BLaER1 (cell line): ENCODE measurements at regions not wholly inside any gene's neighbourhood (a gene's known extent, or its start where the extent isn't known, plus 50 kb on each side); places are given as distances from the start of the nearest gene placed in this dataset.

Source experiments
- H3K27ac ChIP-seq: shearing (Covaris generic); formaldehyde crosslinking; 2 replicates; pipeline ENCODE4 v1.8.1; 2022
- H3K27me3 ChIP-seq: shearing (Covaris generic); formaldehyde crosslinking; 2 replicates; pipeline ENCODE4 v1.8.1; 2022
- H3K36me3 ChIP-seq: shearing (Covaris generic); formaldehyde crosslinking; 2 replicates; pipeline ENCODE4 v1.8.1; 2022
- H3K4me1 ChIP-seq: shearing (Covaris generic); formaldehyde crosslinking; 2 replicates; pipeline ENCODE4 v1.8.1; 2022
- H3K4me2 ChIP-seq: shearing (Covaris generic); formaldehyde crosslinking; 2 replicates; pipeline ENCODE4 v1.8.1; 2022
- H3K4me3 ChIP-seq: shearing (Covaris generic); formaldehyde crosslinking; 2 replicates; pipeline ENCODE4 v1.8.1; 2022
- H3K9ac ChIP-seq: shearing (Covaris generic); formaldehyde crosslinking; 2 replicates; pipeline ENCODE4 v1.8.1; 2022
- H3K9me3 ChIP-seq: shearing (Covaris generic); formaldehyde crosslinking; 2 replicates; pipeline ENCODE4 v1.8.1; 2022
- H4K20me1 ChIP-seq: shearing (Covaris generic); formaldehyde crosslinking; 2 replicates; pipeline ENCODE4 v1.8.1; 2022
- Cebpa-rat ChIP-seq: shearing (Covaris generic); IDR thresholded peaks from 2 replicates; pipeline ENCODE4 v1.8.1; 2022

DNA sequence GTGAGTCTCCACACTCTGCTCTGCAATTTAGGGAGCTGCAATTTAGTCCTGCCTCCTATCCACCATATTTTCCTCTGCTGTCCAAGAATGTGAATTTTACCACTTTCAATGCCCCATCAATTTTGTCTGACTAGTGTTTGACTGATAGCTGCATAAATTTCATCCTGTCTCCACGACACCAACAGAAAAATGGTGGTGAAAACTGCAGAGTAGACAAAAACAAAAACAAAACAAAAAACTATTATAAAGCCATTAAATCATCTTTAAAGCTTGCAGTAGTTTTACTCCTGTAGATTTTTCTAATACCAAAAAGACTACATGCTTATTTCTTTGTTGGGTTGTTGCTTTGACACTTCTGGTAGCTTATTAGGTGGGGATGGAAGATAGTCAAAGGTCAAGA is 322.0 kb downstream of the PAX1 start:
- Histone ChIP-seq H3K4me3 (no peak overlapping the region), H3K9ac (no peak overlapping the region), H4K20me1 (no peaks in the 10 kb centered on the region), H3K27ac (no peak overlapping the region), H3K27me3 (no peaks in the 10 kb centered on the region), H3K4me1 (0 out of 2 replicates have a peak, but pooled peaks cover 5% of the 10 kb centered on the region), H3K36me3 (no peaks in the 10 kb centered on the region), H3K9me3 (peaks cover 9% of the 10 kb centered on the region; the same call in 1 of the 2 replicates), H3K4me2 (no peak overlapping the region)
- TF ChIP-seq Cebpa-rat = no peak

DNA sequence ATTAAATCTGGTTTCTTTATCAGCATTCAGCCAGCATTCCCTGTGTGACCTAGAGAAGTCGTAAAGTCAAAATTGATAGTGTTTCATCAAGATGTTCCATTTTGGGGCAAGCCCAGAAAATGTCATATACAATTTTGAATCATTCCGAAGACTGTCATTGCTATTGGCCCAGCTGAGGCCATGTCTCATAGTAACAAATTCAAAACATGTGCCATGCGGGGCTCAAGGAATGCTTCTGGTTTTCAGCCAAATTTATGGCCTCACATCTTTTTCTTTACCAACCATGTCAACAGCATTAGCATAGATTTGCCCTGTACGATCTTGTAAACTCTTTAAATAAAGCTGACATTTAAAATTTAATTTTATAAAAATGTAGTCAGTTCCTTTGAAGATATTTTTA is 314.7 kb downstream of the PAX1 start:
- no peak for TF ChIP-seq Cebpa-rat
- H3K4me3 ChIP-seq = no peak overlapping the region

DNA sequence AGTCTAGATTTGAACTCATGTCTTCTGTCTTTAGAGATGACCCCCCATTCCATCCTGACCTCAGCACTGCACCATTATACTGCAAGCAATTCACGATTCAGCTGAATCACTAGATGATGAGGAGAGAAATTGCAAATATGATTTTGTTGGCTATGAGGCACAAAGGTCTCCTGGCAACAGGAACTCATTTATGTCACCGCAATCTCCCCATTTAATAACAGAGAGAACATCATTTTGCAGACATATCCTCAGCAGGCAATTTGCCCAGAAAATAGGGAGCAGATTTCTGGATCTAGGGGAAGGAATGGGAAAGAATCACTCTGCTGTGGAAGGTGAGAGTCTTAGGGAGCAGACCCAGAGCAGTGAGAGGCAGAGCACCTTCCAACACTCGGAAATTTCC is 303.0 kb downstream of the PAX1 start:
- H3K36me3 ChIP-seq = no peaks in the 10 kb centered on the region
- no peaks in the 10 kb centered on the region for H4K20me1 ChIP-seq
- TF ChIP-seq Cebpa-rat = no peak
- H3K4me1 ChIP-seq = no peaks in the 10 kb centered on the region
- H3K9me3 ChIP-seq = no peaks in the 10 kb centered on the region
- no peak overlapping the region for H3K9ac ChIP-seq
- H3K4me3 ChIP-seq = no peak overlapping the region
- no peak overlapping the region for H3K4me2 ChIP-seq
- H3K27ac ChIP-seq = no peak overlapping the region
- no peaks in the 10 kb centered on the region for H3K27me3 ChIP-seq

More for the DNA sequence above, 314.7 kb downstream of the PAX1 start:
- Histone ChIP-seq H3K4me2 (no peak overlapping the region), H3K36me3 (no peaks in the 10 kb centered on the region), H3K9me3 (no peaks in the 10 kb centered on the region), H4K20me1 (no peaks in the 10 kb centered on the region), H3K4me1 (no peaks in the 10 kb centered on the region), H3K27ac (no peak overlapping the region), H3K27me3 (no peaks in the 10 kb centered on the region), H3K9ac (no peak overlapping the region)

DNA sequence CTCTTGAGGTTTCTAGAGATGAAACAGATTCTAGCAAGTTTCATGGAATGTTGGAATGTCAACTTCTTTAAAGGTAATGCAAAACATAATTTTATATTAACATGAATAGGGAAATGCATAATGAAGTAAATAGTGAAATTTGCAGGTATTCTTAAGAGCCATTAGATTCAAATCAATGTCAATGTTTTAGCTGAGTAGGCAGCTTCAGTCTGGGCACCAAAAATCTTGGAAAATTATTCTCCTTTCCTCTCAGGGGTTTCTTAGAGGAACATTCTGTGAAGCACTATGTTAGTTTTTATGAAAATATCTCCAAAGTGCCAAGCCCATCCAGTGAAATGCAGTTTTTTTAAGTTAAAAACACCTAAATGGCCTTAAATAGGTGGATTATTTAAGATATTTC is 300.8 kb downstream of the PAX1 start:
- Histone ChIP-seq H3K4me2 (no peak overlapping the region), H3K27ac (no peak overlapping the region), H3K9me3 (no peaks in the 10 kb centered on the region), H3K9ac (no peak overlapping the region), H3K36me3 (no peaks in the 10 kb centered on the region), H4K20me1 (no peaks in the 10 kb centered on the region), H3K4me3 (no peak overlapping the region), H3K27me3 (no peaks in the 10 kb centered on the region), H3K4me1 (no peaks in the 10 kb centered on the region)
- no peak for TF ChIP-seq Cebpa-rat

DNA sequence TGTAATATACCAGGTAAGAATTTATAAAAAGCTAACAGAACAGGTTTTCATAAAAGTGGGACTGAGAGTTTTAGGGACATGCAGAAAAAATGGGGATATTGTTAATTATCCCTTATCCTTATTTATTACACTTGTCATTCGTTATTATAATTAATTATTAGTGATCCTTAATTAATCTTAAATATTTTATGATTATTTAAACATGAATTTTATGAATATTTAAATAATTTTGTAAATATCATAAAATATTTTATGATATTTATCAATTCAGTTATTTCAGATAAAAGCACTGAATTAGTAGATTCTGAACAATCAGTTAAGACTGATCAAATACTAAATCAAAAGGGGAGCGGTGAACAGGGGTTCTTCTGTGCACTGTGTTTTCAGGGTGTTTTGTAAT is 300.1 kb downstream of the PAX1 start:
- no peaks in the 10 kb centered on the region for H4K20me1 ChIP-seq
- TF ChIP-seq Cebpa-rat = no peak
- H3K4me3 ChIP-seq = no peak overlapping the region
- no peaks in the 10 kb centered on the region for H3K36me3 ChIP-seq
- no peaks in the 10 kb centered on the region for H3K4me1 ChIP-seq
- no peak overlapping the region for H3K4me2 ChIP-seq
- H3K27me3 ChIP-seq = no peaks in the 10 kb centered on the region
- H3K9ac ChIP-seq = no peak overlapping the region
- H3K27ac ChIP-seq = no peak overlapping the region
- no peaks in the 10 kb centered on the region for H3K9me3 ChIP-seq

DNA sequence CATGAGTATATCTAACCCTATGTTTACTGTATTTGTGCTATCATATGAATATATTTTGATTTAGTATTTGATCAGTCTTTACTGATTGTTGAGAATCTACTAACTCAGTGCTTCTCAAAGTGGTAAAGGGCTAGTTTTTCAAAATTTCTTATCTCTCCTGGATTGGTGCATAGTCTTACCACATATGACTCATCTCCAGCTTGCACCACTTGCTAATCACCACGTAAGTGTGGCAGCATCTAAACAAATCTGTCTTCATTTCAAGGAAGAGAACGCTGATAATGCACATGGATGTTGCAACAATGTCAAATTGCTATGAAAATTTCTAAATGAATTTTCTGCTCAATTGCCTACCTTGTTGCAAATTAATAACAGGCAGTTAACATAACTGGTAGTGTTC is 299.5 kb downstream of the PAX1 start:
- no peak overlapping the region for H3K4me3 ChIP-seq
- no peaks in the 10 kb centered on the region for H3K4me1 ChIP-seq
- no peaks in the 10 kb centered on the region for H3K9me3 ChIP-seq
- no peaks in the 10 kb centered on the region for H3K27me3 ChIP-seq
- no peak overlapping the region for H3K9ac ChIP-seq
- no peaks in the 10 kb centered on the region for H4K20me1 ChIP-seq
- no peak overlapping the region for H3K27ac ChIP-seq
- no peak overlapping the region for H3K4me2 ChIP-seq
- H3K36me3 ChIP-seq = no peaks in the 10 kb centered on the region
- TF ChIP-seq Cebpa-rat = no peak

DNA sequence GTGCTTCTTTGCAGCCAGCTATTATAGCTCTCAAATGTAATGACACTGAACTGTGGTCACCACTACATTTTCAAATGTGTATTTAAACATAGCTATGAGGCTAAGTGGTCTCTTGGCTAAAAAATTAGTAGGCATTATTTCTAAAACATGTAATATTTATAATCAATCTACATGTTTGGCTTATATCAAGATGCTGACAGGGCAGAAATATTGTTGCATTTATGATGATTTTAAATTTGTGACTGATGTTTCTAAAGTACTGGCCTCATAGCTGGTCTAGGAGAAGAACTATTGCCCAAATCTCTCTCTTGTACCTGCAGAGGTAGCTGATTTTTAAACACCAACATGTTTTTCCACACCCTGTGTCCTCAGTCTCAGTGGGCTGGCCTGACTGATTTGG is 298.2 kb downstream of the PAX1 start:
- H3K27ac ChIP-seq = no peak overlapping the region
- no peaks in the 10 kb centered on the region for H3K27me3 ChIP-seq
- TF ChIP-seq Cebpa-rat = no peak
- no peak overlapping the region for H3K9ac ChIP-seq
- H3K4me1 ChIP-seq = no peaks in the 10 kb centered on the region
- H3K4me2 ChIP-seq = no peak overlapping the region
- H3K4me3 ChIP-seq = no peak overlapping the region
- no peaks in the 10 kb centered on the region for H4K20me1 ChIP-seq
- no peaks in the 10 kb centered on the region for H3K9me3 ChIP-seq
- no peaks in the 10 kb centered on the region for H3K36me3 ChIP-seq

DNA sequence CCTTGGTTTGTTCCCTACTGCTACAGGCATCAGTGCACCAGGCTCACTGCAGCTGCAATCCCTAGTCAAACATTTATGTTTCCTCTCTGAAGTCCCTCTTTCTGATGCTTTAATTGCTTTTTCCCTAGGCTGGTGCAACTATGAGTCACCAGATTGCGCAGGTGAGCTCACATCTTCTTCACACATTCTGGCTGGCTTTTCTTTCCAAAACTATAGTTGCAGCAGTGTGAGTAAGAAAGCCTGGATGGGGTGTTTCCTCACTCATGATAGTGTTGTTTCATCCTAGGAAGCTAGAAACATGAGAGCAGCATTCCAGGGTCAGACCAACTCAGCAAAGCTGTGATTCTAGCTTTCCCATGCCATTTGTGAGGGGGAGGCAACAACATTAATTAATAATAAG is 296.4 kb downstream of the PAX1 start:
- Histone ChIP-seq H3K27ac (no peak overlapping the region), H3K27me3 (no peaks in the 10 kb centered on the region), H3K4me3 (no peak overlapping the region), H3K36me3 (no peaks in the 10 kb centered on the region), H3K9ac (no peak overlapping the region), H3K9me3 (no peaks in the 10 kb centered on the region), H4K20me1 (no peaks in the 10 kb centered on the region), H3K4me1 (no peaks in the 10 kb centered on the region), H3K4me2 (no peak overlapping the region)
- no peak for TF ChIP-seq Cebpa-rat

DNA sequence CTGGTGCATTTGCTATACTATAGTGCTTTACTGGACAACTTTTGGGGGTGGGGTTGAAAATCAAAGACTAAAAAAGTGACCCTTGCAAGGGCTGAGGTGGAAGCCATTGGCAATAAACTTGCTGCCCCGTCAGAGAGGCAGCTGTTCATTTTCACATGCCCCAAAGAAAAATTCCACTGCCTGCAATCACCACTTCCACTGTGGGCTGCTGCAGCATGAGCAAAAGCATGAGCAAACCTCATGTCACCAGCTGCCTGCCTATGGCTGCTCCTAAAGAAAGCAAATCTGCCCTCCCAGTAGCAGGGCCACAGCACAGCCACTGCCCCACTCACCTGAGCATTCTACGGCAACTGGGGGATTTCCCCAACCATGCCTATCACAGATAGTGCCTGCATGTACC is 290.0 kb downstream of the PAX1 start:
- H3K9me3 ChIP-seq = no peaks in the 10 kb centered on the region
- H3K4me2 ChIP-seq = no peak overlapping the region
- no peaks in the 10 kb centered on the region for H3K4me1 ChIP-seq
- H3K9ac ChIP-seq = no peak overlapping the region
- no peak for TF ChIP-seq Cebpa-rat
- no peaks in the 10 kb centered on the region for H4K20me1 ChIP-seq
- no peak overlapping the region for H3K4me3 ChIP-seq
- no peaks in the 10 kb centered on the region for H3K36me3 ChIP-seq
- H3K27me3 ChIP-seq = no peaks in the 10 kb centered on the region
- H3K27ac ChIP-seq = no peak overlapping the region

DNA sequence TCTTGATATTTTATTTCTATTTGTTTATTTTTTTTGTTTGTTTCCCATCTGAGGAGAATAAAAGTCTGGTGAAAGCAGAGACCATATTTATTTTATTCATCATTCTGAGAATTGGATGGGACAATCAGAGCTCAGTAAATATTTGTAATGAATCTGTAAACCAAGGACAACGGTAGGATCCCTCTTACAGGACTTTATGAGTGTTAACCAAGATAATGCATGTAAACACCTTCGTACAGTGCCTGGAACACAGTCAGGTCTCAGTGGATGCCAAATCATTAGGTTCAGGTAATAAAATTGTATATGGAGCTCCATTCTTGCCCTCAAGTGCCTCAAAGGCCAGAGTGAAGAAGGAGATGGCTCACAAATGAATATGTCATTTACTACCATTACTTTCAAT is 288.7 kb downstream of the PAX1 start:
- no peaks in the 10 kb centered on the region for H3K4me1 ChIP-seq
- H3K9me3 ChIP-seq = no peaks in the 10 kb centered on the region
- H3K4me2 ChIP-seq = no peak overlapping the region
- H4K20me1 ChIP-seq = no peaks in the 10 kb centered on the region
- H3K36me3 ChIP-seq = no peaks in the 10 kb centered on the region
- H3K27me3 ChIP-seq = no peaks in the 10 kb centered on the region
- no peak for TF ChIP-seq Cebpa-rat
- no peak overlapping the region for H3K27ac ChIP-seq
- no peak overlapping the region for H3K4me3 ChIP-seq
- H3K9ac ChIP-seq = no peak overlapping the region

DNA sequence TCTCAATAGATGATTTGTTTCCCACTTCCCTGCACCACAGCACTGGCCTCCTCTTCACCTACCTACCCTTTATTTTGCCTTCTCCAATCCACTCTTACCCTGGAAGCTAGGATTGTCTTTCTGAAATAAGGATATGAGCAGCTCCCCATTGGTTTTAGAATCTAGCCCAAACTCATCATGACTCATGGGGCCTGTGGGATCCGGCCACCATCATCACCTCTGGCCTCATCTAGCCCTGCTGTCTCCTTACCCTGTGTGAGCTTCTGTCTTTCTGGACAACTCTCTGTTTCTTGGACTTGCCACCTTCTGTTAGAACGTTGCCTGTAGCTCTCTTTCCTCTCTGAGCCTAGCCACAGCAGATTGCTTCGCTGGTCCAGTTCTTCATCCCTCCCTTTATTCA is 277.1 kb downstream of the PAX1 start:
- TF ChIP-seq Cebpa-rat = no peak
- Histone ChIP-seq H3K4me1 (no peaks in the 10 kb centered on the region), H4K20me1 (no peaks in the 10 kb centered on the region), H3K4me3 (no peak overlapping the region), H3K27ac (no peak overlapping the region), H3K4me2 (no peak overlapping the region), H3K27me3 (no peaks in the 10 kb centered on the region), H3K9ac (no peak overlapping the region), H3K36me3 (no peaks in the 10 kb centered on the region), H3K9me3 (no peaks in the 10 kb centered on the region)
